Upper lobe of left lung (tissue), 6 donors: ENCODE measurements at regions not wholly inside any gene's neighbourhood (a gene's known extent, or its start where the extent isn't known, plus 50 kb on each side); places are given as distances from the start of the nearest gene placed in this dataset.

Source experiments
- ATAC-seq, 2 donors: fragments of 200-7000 bp; cut with Tn5 transposase; one replicate each; pipeline ENCODE4 v1.9.1; 2022; ENCODE audit warnings: mild to moderate bottlenecking in 2 of 2, moderate library complexity in 2 of 2; ENCODE audit not compliant: low FRiP score in 2 of 2
- DNase-seq, 2 donors: peaks; one replicate each; pipeline ENCODE4 v3.0.0-alpha.2; 2019 to 2020
- H3K27ac ChIP-seq, 4 donors: fragments of 200-600 bp; sonication (generic); one replicate each; pipeline ENCODE4 v1.5.1; 2016 to 2019
- H3K27me3 ChIP-seq, 4 donors: fragments of 200-600 bp; sonication (generic); one replicate each; pipeline ENCODE4 v1.5.1; 2017 to 2019
- H3K36me3 ChIP-seq, 4 donors: fragments of 200-600 bp; sonication (generic); one replicate each; pipeline ENCODE4 v1.5.1; 2016 to 2019
- H3K4me1 ChIP-seq, 4 donors: fragments of 200-600 bp; sonication (generic); one replicate each; pipeline ENCODE4 v1.5.1; 2018 to 2019
- H3K4me3 ChIP-seq, 4 donors: fragments of 200-600 bp; sonication (generic); one replicate each; pipeline ENCODE4 v1.5.1; 2017 to 2019; ENCODE audit warnings: mild to moderate bottlenecking in 2 of 4, moderate library complexity in 1 of 4
- H3K9me3 ChIP-seq, 4 donors: fragments of 200-600 bp; sonication (generic); one replicate each; pipeline ENCODE4 v1.5.1; 2018 to 2019
- EP300 ChIP-seq, 4 donors: sonication (generic); formaldehyde crosslinking; IDR thresholded peaks; one replicate each; pipeline ENCODE4 v1.5.1; 2017; ENCODE audit warnings: antibody characterized with exemption in 4 of 4, control low read depth in 2 of 4
- POLR2A ChIP-seq, 4 donors: fragments of 450-650 bp; IDR thresholded peaks; one replicate each; pipeline ENCODE4 v1.5.1; 2016 to 2017; ENCODE audit warnings: antibody characterized with exemption in 4 of 4, mild to moderate bottlenecking in 2 of 4
- POLR2AphosphoS5 ChIP-seq, 2 donors: sonication (generic); formaldehyde crosslinking; IDR thresholded peaks; one replicate each; pipeline ENCODE4 v1.5.1; 2017; ENCODE audit warnings: antibody characterized with exemption in 2 of 2
- WGBS, 2 donors: methylation state at CpG; one replicate each; pipeline ENCODE4 v1.1.5; 2017 to 2018; 5-methylcytosine and 5-hydroxymethylcytosine counted together
- TF ChIP-seq, protein P1 (sequence below), 6 experiments: fragments of 450-650 bp in 4 of 6; fragments of 200-600 bp in 2 of 6; sonication (generic) in 2 of 6; IDR thresholded peaks; one replicate each; pipeline ENCODE4 v1.5.1; 2016 to 2019; ENCODE audit warnings: antibody characterized with exemption in 6 of 6
- donor health status: DM: no; HTN: no; CAD: no; lungs with moderate emphysema.
- donor health status: DM: no; HTN: yes; CAD: no; lungs with severe emphysema.

DNA sequence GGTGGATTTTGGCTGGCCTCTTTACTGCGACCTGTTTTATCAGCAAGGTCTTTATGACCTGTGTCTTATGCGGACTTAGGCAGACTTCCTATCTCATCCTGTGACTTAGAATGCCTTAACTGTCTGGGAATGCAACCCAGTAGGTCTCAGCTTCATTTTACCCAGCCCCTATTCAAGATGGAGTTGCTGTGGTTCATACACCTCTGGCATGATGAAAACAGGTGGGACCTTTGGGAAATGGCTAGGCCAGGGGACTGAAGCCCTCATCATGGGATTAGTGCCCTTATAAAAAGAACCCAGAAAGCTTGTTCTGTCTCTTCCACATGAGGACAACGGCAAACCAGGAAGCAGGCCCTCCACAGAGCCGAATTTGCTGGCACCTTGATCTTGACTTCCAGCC is 172.1 kb upstream of the MYO3A start:
- no peak overlapping the region for H3K4me3 ChIP-seq
- H3K4me1 ChIP-seq, result peaks cover 0 to 3% (median 0%) of the 10 kb centered on the region in 4 donors
- 82 to 86% methylated on average over 4 of the region's 4 CpGs for WGBS, 2 donors
- H3K9me3 ChIP-seq, result no peaks in the 10 kb centered on the region
- DNase-seq (no peak), ATAC-seq (no peak)
- no peak for TF ChIP-seq POLR2AphosphoS5 (IDR thresholded peaks at IDR 0.05)
- TF ChIP-seq EP300 (IDR thresholded peaks at IDR 0.05), result no peak
- TF ChIP-seq POLR2A (IDR thresholded peaks at IDR 0.05), result no peak
- TF ChIP-seq, protein P1, sequence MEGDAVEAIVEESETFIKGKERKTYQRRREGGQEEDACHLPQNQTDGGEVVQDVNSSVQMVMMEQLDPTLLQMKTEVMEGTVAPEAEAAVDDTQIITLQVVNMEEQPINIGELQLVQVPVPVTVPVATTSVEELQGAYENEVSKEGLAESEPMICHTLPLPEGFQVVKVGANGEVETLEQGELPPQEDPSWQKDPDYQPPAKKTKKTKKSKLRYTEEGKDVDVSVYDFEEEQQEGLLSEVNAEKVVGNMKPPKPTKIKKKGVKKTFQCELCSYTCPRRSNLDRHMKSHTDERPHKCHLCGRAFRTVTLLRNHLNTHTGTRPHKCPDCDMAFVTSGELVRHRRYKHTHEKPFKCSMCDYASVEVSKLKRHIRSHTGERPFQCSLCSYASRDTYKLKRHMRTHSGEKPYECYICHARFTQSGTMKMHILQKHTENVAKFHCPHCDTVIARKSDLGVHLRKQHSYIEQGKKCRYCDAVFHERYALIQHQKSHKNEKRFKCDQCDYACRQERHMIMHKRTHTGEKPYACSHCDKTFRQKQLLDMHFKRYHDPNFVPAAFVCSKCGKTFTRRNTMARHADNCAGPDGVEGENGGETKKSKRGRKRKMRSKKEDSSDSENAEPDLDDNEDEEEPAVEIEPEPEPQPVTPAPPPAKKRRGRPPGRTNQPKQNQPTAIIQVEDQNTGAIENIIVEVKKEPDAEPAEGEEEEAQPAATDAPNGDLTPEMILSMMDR (IDR thresholded peaks at IDR 0.05), result no peak
- no peaks in the 10 kb centered on the region for H3K36me3 ChIP-seq
- H3K27ac ChIP-seq, result no peak overlapping the region
- H3K27me3 ChIP-seq, result no peaks in the 10 kb centered on the region

DNA sequence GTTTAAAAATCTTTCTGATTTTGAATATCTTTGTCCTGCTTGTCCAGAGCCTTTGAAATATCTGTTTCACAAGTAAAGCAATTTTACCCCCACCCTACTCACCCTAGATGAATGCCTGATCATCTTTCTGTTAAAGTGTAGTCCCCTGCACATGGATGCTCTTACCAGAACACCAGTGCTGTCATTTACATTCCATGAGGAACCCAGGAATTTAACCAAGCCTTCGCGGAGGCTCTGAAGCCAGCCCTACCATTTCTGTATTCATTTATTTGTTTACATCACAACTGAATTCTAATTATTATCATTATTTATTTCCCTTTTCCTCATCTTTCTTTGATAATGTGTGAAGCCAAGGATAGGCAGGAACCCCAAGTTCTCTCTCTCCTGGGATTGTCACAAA is 167.8 kb upstream of the MYO3A start:
- Histone ChIP-seq H3K36me3 (no peaks in the 10 kb centered on the region), H3K4me1 (peaks cover 0 to 3% (median 0%) of the 10 kb centered on the region in 4 donors), H3K27me3 (no peaks in the 10 kb centered on the region), H3K4me3 (no peak overlapping the region), H3K9me3 (no peaks in the 10 kb centered on the region), H3K27ac (no peak overlapping the region)
- TF ChIP-seq, protein P1 (IDR thresholded peaks at IDR 0.05), result no peak
- TF ChIP-seq EP300 (IDR thresholded peaks at IDR 0.05), result no peak
- ATAC-seq (no peak), DNase-seq (no peak)
- 36 to 43% methylated on average over 2 of the region's 2 CpGs for WGBS, 2 donors

- H3K36me3 ChIP-seq, result no peaks in the 10 kb centered on the region
- H3K4me1 ChIP-seq, result peaks cover 0 to 3% (median 0%) of the 10 kb centered on the region in 4 donors
- ATAC-seq, result no peak
- TF ChIP-seq POLR2AphosphoS5 (IDR thresholded peaks at IDR 0.05) (no peak), POLR2A (IDR thresholded peaks at IDR 0.05) (no peak), EP300 (IDR thresholded peaks at IDR 0.05) (no peak)
- TF ChIP-seq, protein P1 (IDR thresholded peaks at IDR 0.05), result no peak
- H3K9me3 ChIP-seq, result no peaks in the 10 kb centered on the region
- no peak overlapping the region for H3K4me3 ChIP-seq
- DNase-seq, result no peak
- no peaks in the 10 kb centered on the region for H3K27me3 ChIP-seq
- H3K27ac ChIP-seq, result no peak overlapping the region
- WGBS, 2 donors, result 5 to 8% methylated on average over 16 of the region's 16 CpGs
Measured at GRCh38 chr10:25766687-25767221, 167.3 kb upstream of the MYO3A start.

DNA sequence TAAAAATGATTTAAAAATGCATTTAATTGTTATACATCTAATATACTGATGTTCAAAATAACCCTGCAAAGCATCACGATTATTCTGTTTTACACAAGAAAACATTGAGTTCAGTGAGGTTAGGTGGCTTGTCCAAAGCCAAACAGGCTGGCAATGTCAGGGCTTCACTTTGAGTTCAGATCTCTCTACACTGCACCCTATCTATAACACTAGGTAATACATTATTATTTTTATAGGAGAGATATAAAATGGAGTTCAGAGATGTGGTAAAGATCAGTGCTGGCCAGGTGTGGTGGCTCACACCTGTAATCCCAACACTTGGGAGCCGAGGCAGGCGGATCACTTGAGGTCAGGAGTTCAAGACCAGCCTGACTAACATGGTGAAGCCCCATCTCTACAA is 165.9 kb upstream of the MYO3A start:
- no peaks in the 10 kb centered on the region for H3K36me3 ChIP-seq
- TF ChIP-seq EP300 (IDR thresholded peaks at IDR 0.05) (no peak), POLR2AphosphoS5 (IDR thresholded peaks at IDR 0.05) (no peak), POLR2A (IDR thresholded peaks at IDR 0.05) (no peak)
- TF ChIP-seq, protein P1 (IDR thresholded peaks at IDR 0.05), result no peak

GRCh38 chr10:25778646-25779045 is 155.4 kb upstream of the MYO3A start:
- TF ChIP-seq, protein P1 (IDR thresholded peaks at IDR 0.05), result no peak
- TF ChIP-seq POLR2AphosphoS5 (IDR thresholded peaks at IDR 0.05) (no peak), EP300 (IDR thresholded peaks at IDR 0.05) (no peak), POLR2A (IDR thresholded peaks at IDR 0.05) (no peak)
- no peaks in the 10 kb centered on the region for H3K9me3 ChIP-seq
- H3K4me1 ChIP-seq, result no peaks in the 10 kb centered on the region
- H3K36me3 ChIP-seq, result no peaks in the 10 kb centered on the region
- H3K4me3 ChIP-seq, result no peak overlapping the region
- no peaks in the 10 kb centered on the region for H3K27me3 ChIP-seq
- 77 to 81% methylated on average over 5 of the region's 5 CpGs for WGBS, 2 donors
- ATAC-seq (no peak), DNase-seq (no peak)
- H3K27ac ChIP-seq, result no peak overlapping the region

More for the DNA sequence above, 165.9 kb upstream of the MYO3A start:
- Histone ChIP-seq H3K9me3 (no peaks in the 10 kb centered on the region), H3K4me1 (peaks cover 0 to 3% (median 0%) of the 10 kb centered on the region in 4 donors), H3K27me3 (no peaks in the 10 kb centered on the region), H3K27ac (no peak overlapping the region), H3K4me3 (no peak overlapping the region)
- DNase-seq (no peak), ATAC-seq (no peak)
- 75 to 78% methylated on average over 3 of the region's 3 CpGs for WGBS, 2 donors
